ENCODE measurements at regions not wholly inside any gene's neighbourhood (a gene's known extent, or its start where the extent isn't known, plus 50 kb on each side); places are given as distances from the start of the nearest gene placed in this dataset.
A peak's percentile ranks its signal among the peaks of the same experiment; 100 is the strongest.

DNA sequence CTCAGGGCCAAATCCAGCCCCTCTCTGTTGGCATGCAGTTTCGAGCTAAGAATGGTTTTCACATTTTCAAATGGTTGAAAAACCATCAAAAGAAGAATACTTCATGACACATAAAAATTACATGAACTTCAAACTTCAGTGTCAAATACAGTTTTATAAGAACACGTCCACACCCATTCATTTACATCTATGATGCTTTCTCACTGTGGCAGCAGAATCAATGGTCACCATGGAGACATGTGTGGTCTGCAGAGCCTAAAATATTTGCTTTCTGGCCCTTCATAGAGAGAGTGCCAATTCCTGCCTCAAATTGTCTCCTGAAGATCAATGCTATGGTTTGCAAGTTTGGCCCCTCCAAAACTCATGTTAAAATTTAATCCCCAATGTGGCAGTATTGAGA lies 405.8 kb downstream of the OCA2 start (continued):
- TF ChIP-seq EZH2 (IDR thresholded peaks at IDR 0.05; ENCODE audit: low read depth, unreplicated experiment) (no peak), JUNB (IDR thresholded peaks at IDR 0.05; ENCODE audit: unreplicated experiment) (no peak)

DNA sequence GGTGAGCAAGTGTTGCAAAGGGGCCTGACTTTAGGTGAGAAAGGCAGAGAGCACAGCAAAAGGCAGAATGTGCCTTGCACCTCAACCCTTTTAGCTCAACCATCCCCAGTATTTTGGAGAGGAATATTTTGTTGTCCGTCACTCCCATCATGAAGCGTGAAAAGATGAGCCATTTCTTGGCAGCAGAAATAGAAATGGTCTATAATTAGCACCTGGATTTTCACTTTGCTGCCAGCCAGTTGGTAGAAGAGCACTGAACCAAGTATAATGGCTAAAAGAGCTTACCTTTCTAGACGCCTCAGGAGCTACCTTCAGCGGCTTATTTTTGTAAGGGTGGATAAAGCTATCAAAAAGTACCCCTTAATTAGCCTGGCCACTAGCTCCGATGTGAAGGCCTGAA lies 406.7 kb downstream of the OCA2 start:
- no peak overlapping the region for H3K27ac ChIP-seq (ENCODE audit: low read depth)
- H3K4me1 Mint-ChIP-seq = no peaks in the 10 kb centered on the region; the same call in 2 of the 3 replicates
- H3K4me3 ChIP-seq = no peak overlapping the region
- no peak overlapping the region for H3K4me2 ChIP-seq
- H3K9me2 ChIP-seq (ENCODE audit: insufficient read depth) = peaks cover 25% of the 10 kb centered on the region; the same call in 1 of the 2 replicates
- ATAC-seq (no peak), DNase-seq (ENCODE audit: low spot score) (no peak)
- no peaks in the 10 kb centered on the region for H3K79me2 ChIP-seq (replicated peaks; ENCODE audit: insufficient read depth)
- H3K27me3 ChIP-seq (ENCODE audit: insufficient read depth) = no peaks in the 10 kb centered on the region
- no peak overlapping the region for H3K4me3 Mint-ChIP-seq
- H3K27ac Mint-ChIP-seq = no peak overlapping the region
- no peaks in the 10 kb centered on the region for H4K20me1 ChIP-seq (replicated peaks; ENCODE audit: insufficient read depth)
- peaks cover 2% of the 10 kb centered on the region for H3K27me3 Mint-ChIP-seq (ENCODE audit: insufficient read depth, low read depth, poor library complexity)
- peaks cover 6% of the 10 kb centered on the region; the same call in 1 of the 2 replicates for H3K4me1 ChIP-seq (ENCODE audit: insufficient read depth)
- 0 out of 2 replicates have a peak overlapping the region, but pooled peaks have one; percentile 16 for H2AFZ ChIP-seq
- H3K36me3 Mint-ChIP-seq (ENCODE audit: low read depth) = peaks cover 6% of the 10 kb centered on the region
- no peaks in the 10 kb centered on the region for H3K36me3 ChIP-seq (ENCODE audit: insufficient read depth)
- TF ChIP-seq EZH2 (IDR thresholded peaks at IDR 0.05; ENCODE audit: low read depth, unreplicated experiment) = no peak
- TF ChIP-seq, protein P1, sequence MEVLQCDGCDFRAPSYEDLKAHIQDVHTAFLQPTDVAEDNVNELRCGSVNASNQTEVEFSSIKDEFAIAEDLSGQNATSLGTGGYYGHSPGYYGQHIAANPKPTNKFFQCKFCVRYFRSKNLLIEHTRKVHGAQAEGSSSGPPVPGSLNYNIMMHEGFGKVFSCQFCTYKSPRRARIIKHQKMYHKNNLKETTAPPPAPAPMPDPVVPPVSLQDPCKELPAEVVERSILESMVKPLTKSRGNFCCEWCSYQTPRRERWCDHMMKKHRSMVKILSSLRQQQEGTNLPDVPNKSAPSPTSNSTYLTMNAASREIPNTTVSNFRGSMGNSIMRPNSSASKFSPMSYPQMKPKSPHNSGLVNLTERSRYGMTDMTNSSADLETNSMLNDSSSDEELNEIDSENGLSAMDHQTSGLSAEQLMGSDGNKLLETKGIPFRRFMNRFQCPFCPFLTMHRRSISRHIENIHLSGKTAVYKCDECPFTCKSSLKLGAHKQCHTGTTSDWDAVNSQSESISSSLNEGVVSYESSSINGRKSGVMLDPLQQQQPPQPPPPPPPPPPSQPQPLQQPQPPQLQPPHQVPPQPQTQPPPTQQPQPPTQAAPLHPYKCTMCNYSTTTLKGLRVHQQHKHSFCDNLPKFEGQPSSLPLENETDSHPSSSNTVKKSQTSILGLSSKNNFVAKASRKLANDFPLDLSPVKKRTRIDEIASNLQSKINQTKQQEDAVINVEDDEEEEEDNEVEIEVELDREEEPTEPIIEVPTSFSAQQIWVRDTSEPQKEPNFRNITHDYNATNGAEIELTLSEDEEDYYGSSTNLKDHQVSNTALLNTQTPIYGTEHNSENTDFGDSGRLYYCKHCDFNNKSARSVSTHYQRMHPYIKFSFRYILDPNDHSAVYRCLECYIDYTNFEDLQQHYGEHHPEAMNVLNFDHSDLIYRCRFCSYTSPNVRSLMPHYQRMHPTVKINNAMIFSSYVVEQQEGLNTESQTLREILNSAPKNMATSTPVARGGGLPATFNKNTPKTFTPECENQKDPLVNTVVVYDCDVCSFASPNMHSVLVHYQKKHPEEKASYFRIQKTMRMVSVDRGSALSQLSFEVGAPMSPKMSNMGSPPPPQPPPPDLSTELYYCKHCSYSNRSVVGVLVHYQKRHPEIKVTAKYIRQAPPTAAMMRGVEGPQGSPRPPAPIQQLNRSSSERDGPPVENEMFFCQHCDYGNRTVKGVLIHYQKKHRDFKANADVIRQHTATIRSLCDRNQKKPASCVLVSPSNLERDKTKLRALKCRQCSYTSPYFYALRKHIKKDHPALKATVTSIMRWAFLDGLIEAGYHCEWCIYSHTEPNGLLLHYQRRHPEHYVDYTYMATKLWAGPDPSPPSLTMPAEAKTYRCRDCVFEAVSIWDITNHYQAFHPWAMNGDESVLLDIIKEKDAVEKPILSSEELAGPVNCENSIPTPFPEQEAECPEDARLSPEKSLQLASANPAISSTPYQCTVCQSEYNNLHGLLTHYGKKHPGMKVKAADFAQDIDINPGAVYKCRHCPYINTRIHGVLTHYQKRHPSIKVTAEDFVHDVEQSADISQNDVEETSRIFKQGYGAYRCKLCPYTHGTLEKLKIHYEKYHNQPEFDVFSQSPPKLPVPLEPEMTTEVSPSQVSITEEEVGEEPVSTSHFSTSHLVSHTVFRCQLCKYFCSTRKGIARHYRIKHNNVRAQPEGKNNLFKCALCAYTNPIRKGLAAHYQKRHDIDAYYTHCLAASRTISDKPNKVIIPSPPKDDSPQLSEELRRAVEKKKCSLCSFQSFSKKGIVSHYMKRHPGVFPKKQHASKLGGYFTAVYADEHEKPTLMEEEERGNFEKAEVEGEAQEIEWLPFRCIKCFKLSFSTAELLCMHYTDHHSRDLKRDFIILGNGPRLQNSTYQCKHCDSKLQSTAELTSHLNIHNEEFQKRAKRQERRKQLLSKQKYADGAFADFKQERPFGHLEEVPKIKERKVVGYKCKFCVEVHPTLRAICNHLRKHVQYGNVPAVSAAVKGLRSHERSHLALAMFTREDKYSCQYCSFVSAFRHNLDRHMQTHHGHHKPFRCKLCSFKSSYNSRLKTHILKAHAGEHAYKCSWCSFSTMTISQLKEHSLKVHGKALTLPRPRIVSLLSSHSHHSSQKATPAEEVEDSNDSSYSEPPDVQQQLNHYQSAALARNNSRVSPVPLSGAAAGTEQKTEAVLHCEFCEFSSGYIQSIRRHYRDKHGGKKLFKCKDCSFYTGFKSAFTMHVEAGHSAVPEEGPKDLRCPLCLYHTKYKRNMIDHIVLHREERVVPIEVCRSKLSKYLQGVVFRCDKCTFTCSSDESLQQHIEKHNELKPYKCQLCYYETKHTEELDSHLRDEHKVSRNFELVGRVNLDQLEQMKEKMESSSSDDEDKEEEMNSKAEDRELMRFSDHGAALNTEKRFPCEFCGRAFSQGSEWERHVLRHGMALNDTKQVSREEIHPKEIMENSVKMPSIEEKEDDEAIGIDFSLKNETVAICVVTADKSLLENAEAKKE (CRISPR knock-in tag; IDR thresholded peaks at IDR 0.05) = no peak
- no peak for TF ChIP-seq ZNF114 (CRISPR knock-in tag; IDR thresholded peaks at IDR 0.05)
- TF ChIP-seq POLR2AphosphoS5 (IDR thresholded peaks at IDR 0.05; ENCODE audit: low read depth) = no peak
- TF ChIP-seq ZNF331 (CRISPR knock-in tag; IDR thresholded peaks at IDR 0.05; ENCODE audit: low read depth) = no peak
- no peak for TF ChIP-seq EZH2phosphoT487 (IDR thresholded peaks at IDR 0.05; ENCODE audit: unreplicated experiment)
- TF ChIP-seq, protein P2, sequence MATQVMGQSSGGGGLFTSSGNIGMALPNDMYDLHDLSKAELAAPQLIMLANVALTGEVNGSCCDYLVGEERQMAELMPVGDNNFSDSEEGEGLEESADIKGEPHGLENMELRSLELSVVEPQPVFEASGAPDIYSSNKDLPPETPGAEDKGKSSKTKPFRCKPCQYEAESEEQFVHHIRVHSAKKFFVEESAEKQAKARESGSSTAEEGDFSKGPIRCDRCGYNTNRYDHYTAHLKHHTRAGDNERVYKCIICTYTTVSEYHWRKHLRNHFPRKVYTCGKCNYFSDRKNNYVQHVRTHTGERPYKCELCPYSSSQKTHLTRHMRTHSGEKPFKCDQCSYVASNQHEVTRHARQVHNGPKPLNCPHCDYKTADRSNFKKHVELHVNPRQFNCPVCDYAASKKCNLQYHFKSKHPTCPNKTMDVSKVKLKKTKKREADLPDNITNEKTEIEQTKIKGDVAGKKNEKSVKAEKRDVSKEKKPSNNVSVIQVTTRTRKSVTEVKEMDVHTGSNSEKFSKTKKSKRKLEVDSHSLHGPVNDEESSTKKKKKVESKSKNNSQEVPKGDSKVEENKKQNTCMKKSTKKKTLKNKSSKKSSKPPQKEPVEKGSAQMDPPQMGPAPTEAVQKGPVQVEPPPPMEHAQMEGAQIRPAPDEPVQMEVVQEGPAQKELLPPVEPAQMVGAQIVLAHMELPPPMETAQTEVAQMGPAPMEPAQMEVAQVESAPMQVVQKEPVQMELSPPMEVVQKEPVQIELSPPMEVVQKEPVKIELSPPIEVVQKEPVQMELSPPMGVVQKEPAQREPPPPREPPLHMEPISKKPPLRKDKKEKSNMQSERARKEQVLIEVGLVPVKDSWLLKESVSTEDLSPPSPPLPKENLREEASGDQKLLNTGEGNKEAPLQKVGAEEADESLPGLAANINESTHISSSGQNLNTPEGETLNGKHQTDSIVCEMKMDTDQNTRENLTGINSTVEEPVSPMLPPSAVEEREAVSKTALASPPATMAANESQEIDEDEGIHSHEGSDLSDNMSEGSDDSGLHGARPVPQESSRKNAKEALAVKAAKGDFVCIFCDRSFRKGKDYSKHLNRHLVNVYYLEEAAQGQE (IDR thresholded peaks at IDR 0.05; ENCODE audit: unreplicated experiment) = no peak
- TF ChIP-seq, protein P3, sequence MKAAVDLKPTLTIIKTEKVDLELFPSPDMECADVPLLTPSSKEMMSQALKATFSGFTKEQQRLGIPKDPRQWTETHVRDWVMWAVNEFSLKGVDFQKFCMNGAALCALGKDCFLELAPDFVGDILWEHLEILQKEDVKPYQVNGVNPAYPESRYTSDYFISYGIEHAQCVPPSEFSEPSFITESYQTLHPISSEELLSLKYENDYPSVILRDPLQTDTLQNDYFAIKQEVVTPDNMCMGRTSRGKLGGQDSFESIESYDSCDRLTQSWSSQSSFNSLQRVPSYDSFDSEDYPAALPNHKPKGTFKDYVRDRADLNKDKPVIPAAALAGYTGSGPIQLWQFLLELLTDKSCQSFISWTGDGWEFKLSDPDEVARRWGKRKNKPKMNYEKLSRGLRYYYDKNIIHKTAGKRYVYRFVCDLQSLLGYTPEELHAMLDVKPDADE (IDR thresholded peaks at IDR 0.05) = no peak
- no peak for TF ChIP-seq CREB1 (CRISPR knock-in tag; IDR thresholded peaks at IDR 0.05; ENCODE audit: low read depth)
- no peaks in the 10 kb centered on the region; the same call in 2 of the 3 replicates for H3K9me3 Mint-ChIP-seq
- no peaks in the 10 kb centered on the region for H3F3A ChIP-seq (replicated peaks; ENCODE audit: low read depth)
